ENCODE measurements at regions not wholly inside any gene's neighbourhood (a gene's known extent, or its start where the extent isn't known, plus 50 kb on each side); places are given as distances from the start of the nearest gene placed in this dataset.

- no peak overlapping the region for H3K9ac ChIP-seq (ENCODE audit: control insufficient read depth, extremely low read depth, insufficient read depth, low read length)
- H4K20me1 ChIP-seq (ENCODE audit: control insufficient read depth, extremely low read depth, insufficient read depth, low read length) = no peaks in the 10 kb centered on the region
- FAIRE-seq = no peak
- dilution Hi-C loops (cut with MboI; ENCODE audit: extremely low pct_ligation_motif_present, low sequenced_read_pairs) = no loop called here
- H3K9me1 ChIP-seq (ENCODE audit: control insufficient read depth, extremely low read depth, insufficient read depth, low read length) = no peaks in the 10 kb centered on the region
- no peak overlapping the region for H2AFZ ChIP-seq (ENCODE audit: control insufficient read depth, low read length)
- no peak overlapping the region for H3K27ac ChIP-seq (ENCODE audit: control insufficient read depth, insufficient read depth, low read length)
- no peak for DNase-seq (ENCODE audit: low read depth, low spot score)
- no peaks in the 10 kb centered on the region for H3K4me1 ChIP-seq (ENCODE audit: control insufficient read depth, extremely low read depth, insufficient read depth, low read length)
- no peak overlapping the region for H3K4me3 ChIP-seq (ENCODE audit: control insufficient read depth in 2 of 3, extremely low read depth in 1 of 3, insufficient read depth in 2 of 3, low read depth in 1 of 3, low read length in 3 of 3)
- TF ChIP-seq CTCF (optimal IDR thresholded peaks at IDR 0.05 in 1 of 3, IDR thresholded peaks at IDR 0.05 in 1 of 3, conservative IDR thresholded peaks at IDR 0.05 in 1 of 3; ENCODE audit: extremely low read depth in 1 of 3, insufficient read depth in 2 of 3, low read length in 3 of 3) (no peak), EZH2 (IDR thresholded peaks at IDR 0.05; ENCODE audit: low read length) (no peak)
- H3K79me2 ChIP-seq (ENCODE audit: control insufficient read depth, insufficient read depth, low read length) = no peaks in the 10 kb centered on the region
- no peaks in the 10 kb centered on the region for H3K36me3 ChIP-seq (ENCODE audit: control insufficient read depth in 2 of 2, extremely low read depth in 1 of 2, insufficient read depth in 2 of 2, low read length in 2 of 2)
- H3K4me2 ChIP-seq (ENCODE audit: control insufficient read depth, extremely low read depth, insufficient read depth, low read depth, low read length) = no peak overlapping the region
- H3K27me3 ChIP-seq (ENCODE audit: control insufficient read depth, extremely low read depth, insufficient read depth, low read length) = no peaks in the 10 kb centered on the region
- H3K9me3 ChIP-seq (ENCODE audit: control insufficient read depth, low read depth, low read length) = no peaks in the 10 kb centered on the region
Observed at GRCh38 chrX:82070948-82071347, 869.0 kb downstream of the SH3BGRL start.

- dilution Hi-C loops (cut with MboI; ENCODE audit: extremely low pct_ligation_motif_present, low sequenced_read_pairs) = no loop called here
- Histone ChIP-seq H3K36me3 (ENCODE audit: control insufficient read depth in 2 of 2, extremely low read depth in 1 of 2, insufficient read depth in 2 of 2, low read length in 2 of 2) (no peaks in the 10 kb centered on the region), H3K4me1 (ENCODE audit: control insufficient read depth, extremely low read depth, insufficient read depth, low read length) (no peaks in the 10 kb centered on the region), H2AFZ (ENCODE audit: control insufficient read depth, low read length) (no peak overlapping the region), H3K4me3 (ENCODE audit: control insufficient read depth in 2 of 3, extremely low read depth in 1 of 3, insufficient read depth in 2 of 3, low read depth in 1 of 3, low read length in 3 of 3) (no peak overlapping the region), H3K9me3 (ENCODE audit: control insufficient read depth, low read depth, low read length) (peaks cover 3% of the 10 kb centered on the region), H4K20me1 (ENCODE audit: control insufficient read depth, extremely low read depth, insufficient read depth, low read length) (no peaks in the 10 kb centered on the region), H3K9ac (ENCODE audit: control insufficient read depth, extremely low read depth, insufficient read depth, low read length) (no peak overlapping the region), H3K9me1 (ENCODE audit: control insufficient read depth, extremely low read depth, insufficient read depth, low read length) (no peaks in the 10 kb centered on the region), H3K27me3 (ENCODE audit: control insufficient read depth, extremely low read depth, insufficient read depth, low read length) (no peaks in the 10 kb centered on the region), H3K4me2 (ENCODE audit: control insufficient read depth, extremely low read depth, insufficient read depth, low read depth, low read length) (no peak overlapping the region), H3K27ac (ENCODE audit: control insufficient read depth, insufficient read depth, low read length) (no peak overlapping the region), H3K79me2 (ENCODE audit: control insufficient read depth, insufficient read depth, low read length) (no peaks in the 10 kb centered on the region)
- no peak for FAIRE-seq
- DNase-seq (ENCODE audit: low read depth, low spot score) = no peak
- TF ChIP-seq CTCF (optimal IDR thresholded peaks at IDR 0.05 in 1 of 3, IDR thresholded peaks at IDR 0.05 in 1 of 3, conservative IDR thresholded peaks at IDR 0.05 in 1 of 3; ENCODE audit: extremely low read depth in 1 of 3, insufficient read depth in 2 of 3, low read length in 3 of 3) = peak in 1 of 3 experiments; percentile 13
- no peak for TF ChIP-seq EZH2 (IDR thresholded peaks at IDR 0.05; ENCODE audit: low read length)
Observed at GRCh38 chrX:82081027-82081426, 879.1 kb downstream of the SH3BGRL start.
